CD14-positive monocyte (primary cell): ENCODE measurements at regions not wholly inside any gene's neighbourhood (a gene's known extent, or its start where the extent isn't known, plus 50 kb on each side); places are given as distances from the start of the nearest gene placed in this dataset.

ENCODE experiments used
- DNase-seq, 3 donors: peaks; one replicate each; pipeline ENCODE4 v3.0.0-alpha.2; 2011 to 2022
- H2AFZ ChIP-seq: 2 replicates; pipeline ENCODE4 v1.6.0; 2012; ENCODE audit warnings: mild to moderate bottlenecking, low read depth, low read length, inconsistent platforms; ENCODE audit not compliant: insufficient read depth, poor library complexity, severe bottlenecking
- H3K27ac ChIP-seq, 2 donors: 1 replicate in 1 of 2; 2 replicates in 1 of 2; pipeline ENCODE4 v1.5.1; 2012 to 2013; ENCODE audit warnings: low read length in 2 of 2, control low read depth in 1 of 2, inconsistent platforms in 1 of 2, low read depth in 1 of 2, mild to moderate bottlenecking in 1 of 2
- H3K27me3 ChIP-seq, 2 donors: one replicate each; pipeline versions ENCODE4 v1.6.0 to v1.6.1; 2011 to 2013; ENCODE audit warnings: low read length in 2 of 2; ENCODE audit not compliant: control insufficient read depth in 2 of 2, insufficient read depth in 2 of 2
- H3K36me3 ChIP-seq, 2 donors: replicated peaks in 1 of 2; 1 replicate in 1 of 2; 2 replicates in 1 of 2; pipeline versions ENCODE4 v1.5.1 to v1.6.1; 2012 to 2013; ENCODE audit warnings: low read length in 2 of 2, control low read depth in 1 of 2, inconsistent platforms in 1 of 2, mild to moderate bottlenecking in 1 of 2; ENCODE audit not compliant: insufficient read depth in 2 of 2, control insufficient read depth in 1 of 2
- H3K4me1 ChIP-seq, 2 donors: 1 replicate in 1 of 2; 2 replicates in 1 of 2; pipeline versions ENCODE4 v1.5.1 to v1.6.1; 2012 to 2013; ENCODE audit warnings: low read length in 2 of 2, control low read depth in 1 of 2, inconsistent platforms in 1 of 2, mild to moderate bottlenecking in 1 of 2, moderate library complexity in 1 of 2; ENCODE audit not compliant: insufficient read depth in 2 of 2, control insufficient read depth in 1 of 2
- H3K4me2 ChIP-seq: replicated peaks from 2 replicates; pipeline ENCODE3; 2012; ENCODE audit warnings: low read length, moderate library complexity, mild to moderate bottlenecking; ENCODE audit not compliant: poor library complexity, severe bottlenecking; ENCODE audit errors: extremely low read depth
- H3K4me3 ChIP-seq, 3 experiments: fragments of 200-600 bp in 1 of 3; sonication (generic) in 1 of 3; replicated peaks in 1 of 3; 1 replicate in 2 of 3; 2 replicates in 1 of 3; pipeline ENCODE4 v1.5.1; 2011 to 2013; ENCODE audit warnings: low read length in 3 of 3, mild to moderate bottlenecking in 3 of 3, control low read depth in 2 of 3, low read depth in 2 of 3, inconsistent platforms in 1 of 3, moderate library complexity in 1 of 3
- H3K79me2 ChIP-seq: 2 replicates; pipeline ENCODE4 v1.6.0; 2012; ENCODE audit warnings: mild to moderate bottlenecking, control low read depth, inconsistent platforms, low read length, moderate library complexity; ENCODE audit not compliant: insufficient read depth
- H3K9ac ChIP-seq: 2 replicates; pipeline ENCODE4 v1.6.0; 2017; ENCODE audit warnings: low read length, mild to moderate bottlenecking; ENCODE audit not compliant: insufficient read depth, poor library complexity, severe bottlenecking
- H3K9me3 ChIP-seq, 2 donors: replicated peaks in 1 of 2; 1 replicate in 1 of 2; 2 replicates in 1 of 2; pipeline versions ENCODE4 v1.5.1 to v1.6.1; 2012 to 2013; ENCODE audit warnings: low read length in 2 of 2, control low read depth in 1 of 2; ENCODE audit not compliant: control insufficient read depth in 1 of 2, insufficient read depth in 1 of 2
- H4K20me1 ChIP-seq: 2 replicates; pipeline ENCODE4 v1.6.0; 2012; ENCODE audit warnings: mild to moderate bottlenecking, low read length, control low read depth, moderate library complexity; ENCODE audit not compliant: insufficient read depth
- H3K27ac Mint-ChIP-seq, 7 donors: one replicate each; pipeline ENCODE4 v1.8.0; 2020; ENCODE audit warnings: mild to moderate bottlenecking in 7 of 7, mixed read lengths in 7 of 7, moderate library complexity in 6 of 7, inconsistent platforms in 2 of 7
- H3K27me3 Mint-ChIP-seq, 3 donors: one replicate each; pipeline ENCODE4 v1.8.0; 2021 to 2022; ENCODE audit warnings: low read depth in 3 of 3, mild to moderate bottlenecking in 3 of 3, mixed read lengths in 3 of 3, moderate library complexity in 3 of 3, inconsistent platforms in 1 of 3
- H3K36me3 Mint-ChIP-seq, 2 donors: one replicate each; pipeline ENCODE4 v1.8.0; 2020; ENCODE audit warnings: mixed read lengths in 2 of 2, inconsistent platforms in 1 of 2, mild to moderate bottlenecking in 1 of 2
- H3K4me1 Mint-ChIP-seq: one replicate; pipeline ENCODE4 v1.8.0; 2020; ENCODE audit warnings: mild to moderate bottlenecking, mixed read lengths
- H3K4me3 Mint-ChIP-seq, 2 donors: one replicate each; pipeline ENCODE4 v1.8.0; 2020; ENCODE audit warnings: mild to moderate bottlenecking in 2 of 2, mixed read lengths in 2 of 2, moderate library complexity in 1 of 2
- H3K9me3 Mint-ChIP-seq, 7 donors: one replicate each; pipeline ENCODE4 v1.8.0; 2020 to 2022; ENCODE audit warnings: mixed read lengths in 7 of 7, mild to moderate bottlenecking in 6 of 7, moderate library complexity in 6 of 7, inconsistent platforms in 2 of 7
- WGBS: methylation state at CpG from one replicate; pipeline ENCODE4 v1.1.5; 2013; ENCODE audit warnings: missing lambda C conversion rate; ENCODE audit not compliant: insufficient coverage; 5-methylcytosine and 5-hydroxymethylcytosine counted together
- intact Hi-C, 2 donors: fragments of 100-400 bp; cut with micrococcal nuclease; formaldehyde crosslinking; loops; one replicate each; pipeline versions ENCODE4 v1.15.0 to v1.15.1; 2023
- TF ChIP-seq, protein P1 (sequence below): fragments of 200-600 bp; IDR thresholded peaks from one replicate; pipeline ENCODE4 v1.8.0; 2022; ENCODE audit warnings: antibody characterized with exemption, mild to moderate bottlenecking

GRCh38 chr13:23074075-23074828 lies 106.5 kb upstream of the SGCG start:
- no peak overlapping the region for H3K27ac ChIP-seq

DNA sequence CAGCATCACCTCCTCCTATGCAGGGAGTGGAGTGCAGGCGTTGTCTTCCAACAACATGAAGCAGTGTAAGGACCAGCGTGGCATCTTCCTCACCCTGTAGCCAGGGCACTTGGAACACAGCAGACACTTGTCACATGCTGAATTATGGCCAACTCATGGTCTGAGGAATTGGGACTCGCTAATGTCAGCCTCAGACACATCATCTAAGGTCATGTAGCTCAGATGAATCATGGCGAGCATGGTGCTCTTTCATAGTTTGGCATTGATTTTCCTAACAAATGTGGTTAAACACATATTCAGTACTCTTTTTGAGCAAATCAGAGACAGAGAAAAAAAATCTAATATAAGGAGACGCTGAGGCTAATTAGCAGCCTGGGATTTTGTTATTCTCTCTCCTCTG lies 99.6 kb upstream of the SGCG start:
- peaks cover 0 to 21% (median 7%) of the 10 kb centered on the region in 7 donors for H3K9me3 Mint-ChIP-seq
- Histone ChIP-seq H3K9me3 (peaks cover 0 to 4% of the 10 kb centered on the region in 2 donors), H3K36me3 (no peaks in the 10 kb centered on the region), H3K4me3 (no peak overlapping the region), H3K4me2 (no peak overlapping the region), H4K20me1 (no peaks in the 10 kb centered on the region), H3K79me2 (no peaks in the 10 kb centered on the region), H3K4me1 (no peaks in the 10 kb centered on the region), H3K27ac (no peak overlapping the region), H3K27me3 (no peaks in the 10 kb centered on the region), H3K9ac (no peak overlapping the region), H2AFZ (no peak overlapping the region)
- H3K27me3 Mint-ChIP-seq = peaks cover 0 to 5% (median 2%) of the 10 kb centered on the region in 3 donors
- H3K4me3 Mint-ChIP-seq = no peak overlapping the region
- WGBS = 91% methylated on average over 3 of the region's 5 CpGs
- no peaks in the 10 kb centered on the region for H3K36me3 Mint-ChIP-seq
- TF ChIP-seq, protein P1, sequence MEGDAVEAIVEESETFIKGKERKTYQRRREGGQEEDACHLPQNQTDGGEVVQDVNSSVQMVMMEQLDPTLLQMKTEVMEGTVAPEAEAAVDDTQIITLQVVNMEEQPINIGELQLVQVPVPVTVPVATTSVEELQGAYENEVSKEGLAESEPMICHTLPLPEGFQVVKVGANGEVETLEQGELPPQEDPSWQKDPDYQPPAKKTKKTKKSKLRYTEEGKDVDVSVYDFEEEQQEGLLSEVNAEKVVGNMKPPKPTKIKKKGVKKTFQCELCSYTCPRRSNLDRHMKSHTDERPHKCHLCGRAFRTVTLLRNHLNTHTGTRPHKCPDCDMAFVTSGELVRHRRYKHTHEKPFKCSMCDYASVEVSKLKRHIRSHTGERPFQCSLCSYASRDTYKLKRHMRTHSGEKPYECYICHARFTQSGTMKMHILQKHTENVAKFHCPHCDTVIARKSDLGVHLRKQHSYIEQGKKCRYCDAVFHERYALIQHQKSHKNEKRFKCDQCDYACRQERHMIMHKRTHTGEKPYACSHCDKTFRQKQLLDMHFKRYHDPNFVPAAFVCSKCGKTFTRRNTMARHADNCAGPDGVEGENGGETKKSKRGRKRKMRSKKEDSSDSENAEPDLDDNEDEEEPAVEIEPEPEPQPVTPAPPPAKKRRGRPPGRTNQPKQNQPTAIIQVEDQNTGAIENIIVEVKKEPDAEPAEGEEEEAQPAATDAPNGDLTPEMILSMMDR = no peak
- no peak for DNase-seq
- no peaks in the 10 kb centered on the region for H3K4me1 Mint-ChIP-seq
- intact Hi-C loops = no loop called here
- no peak overlapping the region for H3K27ac Mint-ChIP-seq

More at GRCh38 chr13:23074075-23074828, 106.5 kb upstream of the SGCG start:
- Mint-ChIP-seq H3K27me3 (peaks cover 0 to 2% (median 0%) of the 10 kb centered on the region in 3 donors), H3K4me1 (no peaks in the 10 kb centered on the region), H3K36me3 (no peaks in the 10 kb centered on the region), H3K9me3 (peaks cover 0 to 7% (median 3%) of the 10 kb centered on the region in 7 donors), H3K27ac (no peak overlapping the region), H3K4me3 (no peak overlapping the region)
- Histone ChIP-seq H3K9ac (no peak overlapping the region), H2AFZ (no peak overlapping the region), H3K27me3 (no peaks in the 10 kb centered on the region), H3K4me1 (no peaks in the 10 kb centered on the region), H3K36me3 (no peaks in the 10 kb centered on the region), H3K79me2 (no peaks in the 10 kb centered on the region), H3K4me2 (no peak overlapping the region), H3K9me3 (no peaks in the 10 kb centered on the region), H3K4me3 (no peak overlapping the region), H4K20me1 (no peaks in the 10 kb centered on the region)
- no peak for DNase-seq
- WGBS = no CpG with 5 or more reads among the region's 5 CpGs
- TF ChIP-seq, protein P1 = no peak
- intact Hi-C loops = no loop called here
